HEK293T (cell line): ENCODE measurements at regions not wholly inside any gene's neighbourhood (a gene's known extent, or its start where the extent isn't known, plus 50 kb on each side); places are given as distances from the start of the nearest gene placed in this dataset.

Experiments used
- ARNT ChIP-seq: fragments of 450-650 bp; IDR thresholded peaks from 2 replicates; pipeline ENCODE4 v1.6.1; 2017; ENCODE audit warnings: mild to moderate bottlenecking
- BHLHE40 ChIP-seq: fragments of 450-650 bp; IDR thresholded peaks from 2 replicates; pipeline ENCODE4 v1.6.1; 2016; ENCODE audit warnings: mild to moderate bottlenecking, moderate library complexity, borderline replicate concordance
- ELF4 ChIP-seq: fragments of 450-650 bp; IDR thresholded peaks from 2 replicates; pipeline ENCODE4 v1.6.1; 2017; ENCODE audit warnings: antibody characterized with exemption
- FOXA1 ChIP-seq: fragments of 450-650 bp; IDR thresholded peaks from 2 replicates; pipeline ENCODE4 v1.6.1; 2016; ENCODE audit warnings: mild to moderate bottlenecking
- FOXK2 ChIP-seq: fragments of 450-650 bp; IDR thresholded peaks from 2 replicates; pipeline ENCODE4 v1.6.1; 2016; ENCODE audit warnings: mild to moderate bottlenecking
- FOXM1 ChIP-seq: fragments of 450-650 bp; IDR thresholded peaks from 2 replicates; pipeline ENCODE4 v1.6.1; 2017; ENCODE audit warnings: mild to moderate bottlenecking, borderline replicate concordance
- HDGF ChIP-seq: fragments of 450-650 bp; IDR thresholded peaks from 2 replicates; pipeline ENCODE4 v1.6.1; 2017; ENCODE audit warnings: antibody characterized with exemption, borderline replicate concordance
- L3MBTL2 ChIP-seq: fragments of 450-650 bp; conservative IDR thresholded peaks from 2 replicates; pipeline ENCODE4 v1.6.1; 2016; ENCODE audit warnings: mild to moderate bottlenecking
- SP1 ChIP-seq: fragments of 450-650 bp; IDR thresholded peaks from 2 replicates; pipeline ENCODE4 v1.6.1; 2017
- TF ChIP-seq, protein P1 (sequence below): fragments of 450-650 bp; IDR thresholded peaks from 2 replicates; pipeline ENCODE4 v1.6.1; 2016

DNA sequence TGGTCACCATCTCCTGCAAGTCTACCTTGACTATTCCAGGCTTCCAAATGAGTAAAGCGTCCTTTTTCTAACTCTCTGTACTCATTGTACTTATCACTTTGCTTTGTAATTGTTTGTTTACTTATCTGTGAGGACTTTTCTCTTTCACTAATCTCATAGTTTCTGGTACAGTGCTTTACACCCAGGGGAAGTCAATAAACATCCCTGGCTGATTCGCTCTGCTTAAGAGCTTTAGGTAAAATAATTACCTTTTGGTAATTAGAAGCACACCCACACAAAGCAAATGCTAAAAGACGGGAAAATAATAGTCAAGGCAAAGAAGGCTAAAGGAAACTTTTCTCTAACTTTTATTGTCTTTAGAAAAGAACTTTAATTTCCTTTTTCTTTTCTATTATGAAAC lies 466.9 kb upstream of the ROBO1 start:
- TF ChIP-seq, protein P1, sequence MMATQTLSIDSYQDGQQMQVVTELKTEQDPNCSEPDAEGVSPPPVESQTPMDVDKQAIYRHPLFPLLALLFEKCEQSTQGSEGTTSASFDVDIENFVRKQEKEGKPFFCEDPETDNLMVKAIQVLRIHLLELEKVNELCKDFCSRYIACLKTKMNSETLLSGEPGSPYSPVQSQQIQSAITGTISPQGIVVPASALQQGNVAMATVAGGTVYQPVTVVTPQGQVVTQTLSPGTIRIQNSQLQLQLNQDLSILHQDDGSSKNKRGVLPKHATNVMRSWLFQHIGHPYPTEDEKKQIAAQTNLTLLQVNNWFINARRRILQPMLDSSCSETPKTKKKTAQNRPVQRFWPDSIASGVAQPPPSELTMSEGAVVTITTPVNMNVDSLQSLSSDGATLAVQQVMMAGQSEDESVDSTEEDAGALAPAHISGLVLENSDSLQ: no peak
- TF ChIP-seq FOXA1: no peak
- no peak for TF ChIP-seq FOXK2
- no peak for TF ChIP-seq BHLHE40
- TF ChIP-seq SP1: no peak
- TF ChIP-seq FOXM1: no peak
- no peak for TF ChIP-seq ELF4
- no peak for TF ChIP-seq ARNT
- TF ChIP-seq HDGF: no peak
- TF ChIP-seq L3MBTL2: no peak
